ENCODE measurements at regions not wholly inside any gene's neighbourhood (a gene's known extent, or its start where the extent isn't known, plus 50 kb on each side); places are given as distances from the start of the nearest gene placed in this dataset.

DNA sequence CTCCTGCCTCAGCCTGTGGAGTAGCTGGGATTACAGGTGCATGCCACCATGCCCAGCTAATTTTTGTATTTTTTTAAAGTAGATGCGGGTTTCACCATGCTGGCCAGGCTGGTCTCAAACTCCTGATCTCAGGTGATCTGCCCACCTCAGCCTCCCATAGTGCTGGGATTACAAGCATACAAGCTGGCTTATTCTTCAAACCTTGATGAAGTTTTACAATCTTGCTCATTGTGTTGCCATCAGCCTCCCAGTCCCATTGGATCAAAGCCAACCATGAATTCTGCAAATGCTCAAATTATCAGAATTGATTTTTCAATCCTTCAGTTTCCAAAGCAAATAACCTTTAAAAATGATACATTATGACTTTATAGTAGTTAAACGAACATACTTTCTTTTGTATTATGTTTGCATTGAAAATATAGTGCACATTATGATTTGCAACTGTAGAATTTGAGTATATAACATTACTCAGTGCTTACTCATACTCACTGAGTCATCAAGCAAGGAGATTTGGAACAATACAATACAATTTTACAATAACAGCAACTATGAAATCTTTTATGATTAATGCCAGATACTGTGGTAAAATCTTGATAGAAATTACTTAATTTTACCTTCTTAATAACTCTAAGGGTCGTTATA lies 1491.9 kb upstream of the CELF4 start:
- in situ Hi-C loops (cut with MboI) (no loop called here), intact Hi-C loops (cut with micrococcal nuclease; ENCODE audit: unreplicated experiment) (no loop called here)
- Histone ChIP-seq H3K9ac (ENCODE audit: control insufficient read depth, insufficient read depth, low read length) (no peak overlapping the region), H3K27ac (ENCODE audit: control insufficient read depth, insufficient read depth) (no peak overlapping the region), H3K27me3 (replicated peaks in 1 of 2; ENCODE audit: control insufficient read depth in 2 of 2, insufficient read depth in 2 of 2, low read length in 1 of 2) (no peaks in the 10 kb centered on the region), H4K20me1 (ENCODE audit: control insufficient read depth, insufficient read depth) (no peaks in the 10 kb centered on the region), H2AFZ (ENCODE audit: control insufficient read depth, low read depth, low read length) (no peak overlapping the region), H3K79me2 (ENCODE audit: control insufficient read depth, insufficient read depth, low read length) (no peaks in the 10 kb centered on the region), H3K4me1 (ENCODE audit: control insufficient read depth, insufficient read depth, low read length) (no peaks in the 10 kb centered on the region), H3K9me3 (replicated peaks; ENCODE audit: control insufficient read depth, insufficient read depth, low read length) (no peaks in the 10 kb centered on the region), H3K36me3 (ENCODE audit: control insufficient read depth in 2 of 2, insufficient read depth in 2 of 2, low read length in 1 of 2) (no peaks in the 10 kb centered on the region), H3K4me2 (ENCODE audit: control insufficient read depth, insufficient read depth) (no peak overlapping the region), H3K4me3 (no peak overlapping the region)
- FAIRE-seq (no peak), DNase-seq (ENCODE audit: low read depth, low spot score) (no peak), ATAC-seq (no peak)
- 21% methylated on average over 3 of the region's 3 CpGs for WGBS (ENCODE audit: insufficient coverage, insufficient replicate concordance, low lambda C conversion rate, missing lambda C conversion rate)
- ChIA-PET SMC1A (ENCODE audit: uncharacterized antibody, unreplicated experiment) (no interaction called here), RAD21 (ENCODE audit: unreplicated experiment) (no interaction called here), CTCF (no interaction called here), POLR2A (no interaction called here)
- BruUV-seq (replicated peaks): no TSS peak
- no peak for TF ChIP-seq NR2C1 (IDR thresholded peaks at IDR 0.05)

- Histone ChIP-seq H3K9ac (ENCODE audit: control insufficient read depth, insufficient read depth, low read length) (no peak overlapping the region), H3K36me3 (ENCODE audit: control insufficient read depth in 2 of 2, insufficient read depth in 2 of 2, low read length in 1 of 2) (no peaks in the 10 kb centered on the region), H2AFZ (ENCODE audit: control insufficient read depth, low read depth, low read length) (no peak overlapping the region), H3K27me3 (replicated peaks in 1 of 2; ENCODE audit: control insufficient read depth in 2 of 2, insufficient read depth in 2 of 2, low read length in 1 of 2) (no peaks in the 10 kb centered on the region), H3K9me3 (replicated peaks; ENCODE audit: control insufficient read depth, insufficient read depth, low read length) (no peaks in the 10 kb centered on the region), H3K27ac (ENCODE audit: control insufficient read depth, insufficient read depth) (no peak overlapping the region), H4K20me1 (ENCODE audit: control insufficient read depth, insufficient read depth) (no peaks in the 10 kb centered on the region), H3K4me2 (ENCODE audit: control insufficient read depth, insufficient read depth) (no peak overlapping the region), H3K4me3 (no peak overlapping the region), H3K79me2 (ENCODE audit: control insufficient read depth, insufficient read depth, low read length) (no peaks in the 10 kb centered on the region), H3K4me1 (ENCODE audit: control insufficient read depth, insufficient read depth, low read length) (no peaks in the 10 kb centered on the region)
- no peak for FAIRE-seq
- ChIA-PET POLR2A (no interaction called here), SMC1A (ENCODE audit: uncharacterized antibody, unreplicated experiment) (no interaction called here), RAD21 (ENCODE audit: unreplicated experiment) (no interaction called here), CTCF (no interaction called here)
- intact Hi-C loops (cut with micrococcal nuclease; ENCODE audit: unreplicated experiment) (no loop called here), in situ Hi-C loops (cut with MboI) (no loop called here)
- 0% methylated on average over 2 of the region's 2 CpGs for WGBS (ENCODE audit: insufficient coverage, insufficient replicate concordance, low lambda C conversion rate, missing lambda C conversion rate)
- ATAC-seq: no peak
- no TSS peak for BruUV-seq (replicated peaks)
- TF ChIP-seq TCF12 (IDR thresholded peaks at IDR 0.05; ENCODE audit: low read depth, low read length) (no peak), RAD21 (IDR thresholded peaks at IDR 0.05; ENCODE audit: insufficient read depth, low read depth, low read length) (no peak), ATF7 (IDR thresholded peaks at IDR 0.05; ENCODE audit: low read depth) (no peak), PML (IDR thresholded peaks at IDR 0.05; ENCODE audit: low read length) (no peak), POLR2A (IDR thresholded peaks at IDR 0.05; ENCODE audit: low read depth, low read length) (no peak)
- no peak for DNase-seq (ENCODE audit: low read depth, low spot score)
These were observed 1488.0 kb upstream of the CELF4 start for GRCh38 chr18:39053571-39053970.

Measured in GM12878 (cell line).